Right atrium auricular region (tissue), 2 donors: ENCODE measurements at regions not wholly inside any gene's neighbourhood (a gene's known extent, or its start where the extent isn't known, plus 50 kb on each side); places are given as distances from the start of the nearest gene placed in this dataset.
A peak's percentile ranks its signal among the peaks of the same experiment; 100 is the strongest.

Experiments used
- DNase-seq: peaks from one replicate; pipeline ENCODE4 v3.0.0-alpha.2; 2019; ENCODE audit warnings: low spot score
- H3K27ac ChIP-seq, 2 donors: fragments of 200-600 bp; sonication (generic); 1 replicate in 1 of 2; 2 replicates in 1 of 2; pipeline ENCODE4 v1.5.1; 2016 to 2019
- H3K27me3 ChIP-seq, 2 donors: fragments of 200-600 bp; sonication (generic); one replicate each; pipeline versions ENCODE4 v1.5.1 to v1.6.0; 2017 to 2019
- H3K36me3 ChIP-seq: fragments of 200-600 bp; sonication (generic); one replicate; pipeline ENCODE4 v1.5.1; 2016
- H3K4me1 ChIP-seq, 2 donors: fragments of 200-600 bp; sonication (generic); one replicate each; pipeline versions ENCODE4 v1.5.1 to v1.6.0; 2017 to 2019
- H3K4me3 ChIP-seq, 2 donors: fragments of 200-600 bp; sonication (generic); 1 replicate in 1 of 2; 2 replicates in 1 of 2; pipeline ENCODE4 v1.5.1; 2017 to 2019; ENCODE audit warnings: mild to moderate bottlenecking in 1 of 2, moderate library complexity in 1 of 2
- H3K9me3 ChIP-seq, 2 donors: fragments of 200-600 bp; sonication (generic); one replicate each; pipeline ENCODE4 v1.5.1; 2019
- TF ChIP-seq, protein P1 (sequence below), 2 donors: fragments of 200-600 bp; sonication (generic); IDR thresholded peaks; one replicate each; pipeline ENCODE4 v1.5.1; 2019; ENCODE audit warnings: antibody characterized with exemption in 2 of 2

DNA sequence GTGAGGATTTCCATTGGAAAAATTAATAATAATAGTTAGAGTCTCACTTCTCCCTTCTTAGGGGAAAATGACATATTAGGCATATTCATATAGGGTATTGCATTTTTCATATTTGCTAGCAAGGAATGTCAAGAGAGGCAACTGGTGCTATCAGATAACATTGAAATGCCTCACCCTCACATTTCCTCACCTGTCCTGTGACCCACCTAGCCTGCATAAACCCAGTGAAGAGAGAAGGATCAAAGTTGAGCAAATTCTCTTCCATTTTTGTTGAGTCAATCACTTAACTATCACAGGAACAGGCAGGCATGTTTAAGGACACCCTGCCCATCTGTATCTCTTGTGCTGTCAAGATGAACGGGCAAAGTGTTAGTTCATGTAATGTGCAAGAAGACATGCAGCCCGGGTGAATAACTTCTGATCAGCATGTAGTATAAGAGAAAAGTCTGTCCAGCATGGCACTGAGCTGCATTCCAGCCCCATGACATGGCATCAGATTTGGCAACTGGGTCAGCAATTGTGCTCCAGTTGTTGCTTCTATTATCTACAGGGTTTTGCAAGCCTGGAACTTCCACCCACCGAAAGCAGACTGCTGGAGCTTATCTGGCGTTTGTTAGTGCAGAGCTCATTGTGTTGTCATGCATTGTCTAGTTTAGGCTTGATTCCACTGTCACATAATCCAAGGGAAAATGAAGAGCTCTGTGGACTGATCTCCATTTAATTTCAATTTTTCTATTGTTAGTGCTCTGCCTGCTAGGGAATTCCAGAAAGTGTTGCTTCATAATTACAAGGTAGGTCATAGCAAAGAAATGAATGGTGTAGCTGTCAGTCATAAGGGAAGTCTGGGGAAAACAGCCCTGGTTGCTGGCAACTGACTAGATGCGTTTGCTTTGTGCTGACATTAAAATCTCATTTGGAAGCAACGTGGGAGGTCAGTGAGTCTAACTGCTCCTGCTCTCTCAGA, 138.4 kb upstream of the TNFAIP3 start:
- Histone ChIP-seq H3K36me3 (no peaks in the 10 kb centered on the region), H3K4me1 (peaks cover 0 to 11% of the 10 kb centered on the region in 2 donors), H3K9me3 (no peaks in the 10 kb centered on the region), H3K27me3 (no peaks in the 10 kb centered on the region), H3K4me3 (no peak overlapping the region), H3K27ac (peak overlapping the region in 1 of 2 donors; percentile 30)
- TF ChIP-seq, protein P1, sequence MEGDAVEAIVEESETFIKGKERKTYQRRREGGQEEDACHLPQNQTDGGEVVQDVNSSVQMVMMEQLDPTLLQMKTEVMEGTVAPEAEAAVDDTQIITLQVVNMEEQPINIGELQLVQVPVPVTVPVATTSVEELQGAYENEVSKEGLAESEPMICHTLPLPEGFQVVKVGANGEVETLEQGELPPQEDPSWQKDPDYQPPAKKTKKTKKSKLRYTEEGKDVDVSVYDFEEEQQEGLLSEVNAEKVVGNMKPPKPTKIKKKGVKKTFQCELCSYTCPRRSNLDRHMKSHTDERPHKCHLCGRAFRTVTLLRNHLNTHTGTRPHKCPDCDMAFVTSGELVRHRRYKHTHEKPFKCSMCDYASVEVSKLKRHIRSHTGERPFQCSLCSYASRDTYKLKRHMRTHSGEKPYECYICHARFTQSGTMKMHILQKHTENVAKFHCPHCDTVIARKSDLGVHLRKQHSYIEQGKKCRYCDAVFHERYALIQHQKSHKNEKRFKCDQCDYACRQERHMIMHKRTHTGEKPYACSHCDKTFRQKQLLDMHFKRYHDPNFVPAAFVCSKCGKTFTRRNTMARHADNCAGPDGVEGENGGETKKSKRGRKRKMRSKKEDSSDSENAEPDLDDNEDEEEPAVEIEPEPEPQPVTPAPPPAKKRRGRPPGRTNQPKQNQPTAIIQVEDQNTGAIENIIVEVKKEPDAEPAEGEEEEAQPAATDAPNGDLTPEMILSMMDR (IDR thresholded peaks at IDR 0.05), result no peak
- DNase-seq, result peak; percentile 67

- Histone ChIP-seq H3K27me3 (no peaks in the 10 kb centered on the region), H3K36me3 (no peaks in the 10 kb centered on the region), H3K9me3 (no peaks in the 10 kb centered on the region), H3K4me1 (peaks cover 0 to 11% of the 10 kb centered on the region in 2 donors), H3K4me3 (no peak overlapping the region), H3K27ac (no peak overlapping the region)
- no peak for DNase-seq
- TF ChIP-seq, protein P1 (IDR thresholded peaks at IDR 0.05), result no peak
Observed at GRCh38 chr6:137729866-137730629, 137.0 kb upstream of the TNFAIP3 start.

- peaks cover 0 to 11% of the 10 kb centered on the region in 2 donors for H3K4me1 ChIP-seq
- no peaks in the 10 kb centered on the region for H3K36me3 ChIP-seq
- no peak overlapping the region for H3K27ac ChIP-seq
- no peaks in the 10 kb centered on the region for H3K9me3 ChIP-seq
- no peaks in the 10 kb centered on the region for H3K27me3 ChIP-seq
- H3K4me3 ChIP-seq, result no peak overlapping the region
- TF ChIP-seq, protein P1 (IDR thresholded peaks at IDR 0.05), result no peak
- no peak for DNase-seq
Observed at GRCh38 chr6:137731600-137731959, 135.5 kb upstream of the TNFAIP3 start.

DNA sequence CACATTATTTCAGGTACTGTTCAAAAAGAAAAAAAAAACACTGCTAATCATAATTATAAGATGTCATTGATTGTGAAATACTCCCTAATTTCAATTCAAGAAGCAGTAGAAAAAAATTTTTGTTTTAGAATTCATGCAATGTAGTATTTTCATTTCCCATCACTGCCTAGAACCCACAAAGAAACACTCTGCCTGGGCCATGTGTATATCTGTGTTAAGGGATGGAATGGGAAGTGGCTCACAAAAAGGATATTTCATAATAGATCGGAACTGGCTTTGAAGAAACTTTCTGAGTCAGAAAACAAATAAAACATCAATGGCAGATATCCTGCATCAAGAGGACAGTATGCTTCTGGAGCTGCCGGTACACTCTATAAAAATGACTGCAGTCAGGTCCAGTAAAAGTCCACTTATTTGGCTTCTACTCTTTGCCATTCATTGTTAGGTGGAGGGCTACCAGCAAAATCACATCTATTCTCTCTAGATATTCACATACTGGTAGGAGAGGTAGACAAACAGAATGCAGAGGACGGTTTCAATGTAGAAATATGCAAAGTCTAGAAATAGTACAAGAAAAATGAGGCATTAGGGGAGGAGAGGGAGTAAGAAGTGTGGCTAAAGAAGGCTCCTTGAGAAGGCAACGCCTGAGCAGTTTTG, 135.0 kb upstream of the TNFAIP3 start:
- TF ChIP-seq, protein P1 (IDR thresholded peaks at IDR 0.05), result no peak
- DNase-seq, result no peak
- H3K27me3 ChIP-seq, result no peaks in the 10 kb centered on the region
- H3K4me3 ChIP-seq, result no peak overlapping the region
- peaks cover 0 to 11% of the 10 kb centered on the region in 2 donors for H3K4me1 ChIP-seq
- no peak overlapping the region for H3K27ac ChIP-seq
- H3K36me3 ChIP-seq, result no peaks in the 10 kb centered on the region
- no peaks in the 10 kb centered on the region for H3K9me3 ChIP-seq

- H3K9me3 ChIP-seq, result no peaks in the 10 kb centered on the region
Observed at GRCh38 chr6:137733372-137733771, 133.7 kb upstream of the TNFAIP3 start.

More at GRCh38 chr6:137733372-137733771, 133.7 kb upstream of the TNFAIP3 start:
- H3K27me3 ChIP-seq, result no peaks in the 10 kb centered on the region
- no peak for DNase-seq
- no peak overlapping the region for H3K4me3 ChIP-seq
- no peak overlapping the region for H3K27ac ChIP-seq
- peaks cover 0 to 11% of the 10 kb centered on the region in 2 donors for H3K4me1 ChIP-seq
- no peaks in the 10 kb centered on the region for H3K36me3 ChIP-seq
- TF ChIP-seq, protein P1 (IDR thresholded peaks at IDR 0.05), result no peak
